Esophagus (tissue), 2 donors: ENCODE measurements at regions not wholly inside any gene's neighbourhood (a gene's known extent, or its start where the extent isn't known, plus 50 kb on each side); places are given as distances from the start of the nearest gene placed in this dataset.

ENCODE experiments used
- H3K27ac ChIP-seq, 2 donors: one replicate each; pipeline ENCODE4 v1.5.1; 2013; ENCODE audit warnings: low read depth in 2 of 2, mild to moderate bottlenecking in 2 of 2, inconsistent platforms in 1 of 2, low read length in 1 of 2, moderate library complexity in 1 of 2
- H3K27me3 ChIP-seq, 2 donors: one replicate each; pipeline ENCODE4 v1.6.1; 2013; ENCODE audit warnings: low read length in 2 of 2, control low read depth in 1 of 2, mild to moderate bottlenecking in 1 of 2; ENCODE audit not compliant: insufficient read depth in 2 of 2, control insufficient read depth in 1 of 2
- H3K36me3 ChIP-seq, 2 donors: one replicate each; pipeline ENCODE4 v1.6.1; 2013; ENCODE audit warnings: low read length in 1 of 2; ENCODE audit not compliant: control insufficient read depth in 2 of 2, insufficient read depth in 2 of 2
- H3K4me1 ChIP-seq, 2 donors: one replicate each; pipeline ENCODE4 v1.6.1; 2013; ENCODE audit warnings: low read length in 1 of 2; ENCODE audit not compliant: control insufficient read depth in 2 of 2, insufficient read depth in 2 of 2
- H3K4me3 ChIP-seq, 2 donors: one replicate each; pipeline ENCODE4 v1.5.1; 2013; ENCODE audit warnings: low read length in 2 of 2, mild to moderate bottlenecking in 2 of 2, low read depth in 1 of 2, moderate library complexity in 1 of 2
- H3K9me3 ChIP-seq, 2 donors: one replicate each; pipeline ENCODE4 v1.6.1; 2013; ENCODE audit warnings: mild to moderate bottlenecking in 2 of 2, low read depth in 1 of 2, low read length in 1 of 2, moderate library complexity in 1 of 2; ENCODE audit not compliant: control insufficient read depth in 2 of 2, insufficient read depth in 1 of 2
- WGBS, 2 donors: extraction: QIAGEN DNeasy Blood & Tissue Kit; methylation state at CpG; one replicate each; pipeline ENCODE4 v1.1.7; 2013; 5-methylcytosine and 5-hydroxymethylcytosine counted together
- donor health status: healthy with polysubstance abuse.
- donor health status: Bipolar disorder and iron deficiency.

GRCh38 chr13:82867284-82867683 is 1015.0 kb downstream of the SLITRK1 start:
- H3K4me1 ChIP-seq, result no peaks in the 10 kb centered on the region
- no peak overlapping the region for H3K4me3 ChIP-seq
- H3K9me3 ChIP-seq, result no peaks in the 10 kb centered on the region
- no peaks in the 10 kb centered on the region for H3K27me3 ChIP-seq
- H3K36me3 ChIP-seq, result no peaks in the 10 kb centered on the region
- WGBS, 2 donors, result 44 to 49% methylated on average over 2 of the region's 2 CpGs
- no peak overlapping the region for H3K27ac ChIP-seq

GRCh38 chr13:82850644-82851043 is 1031.6 kb downstream of the SLITRK1 start:
- Histone ChIP-seq H3K27ac (no peak overlapping the region), H3K9me3 (no peaks in the 10 kb centered on the region), H3K27me3 (no peaks in the 10 kb centered on the region), H3K36me3 (no peaks in the 10 kb centered on the region), H3K4me1 (no peaks in the 10 kb centered on the region), H3K4me3 (no peak overlapping the region)

- Histone ChIP-seq H3K4me1 (no peaks in the 10 kb centered on the region), H3K27ac (no peak overlapping the region), H3K36me3 (no peaks in the 10 kb centered on the region), H3K4me3 (no peak overlapping the region), H3K9me3 (no peaks in the 10 kb centered on the region), H3K27me3 (no peaks in the 10 kb centered on the region)
- 84 to 87% methylated on average over 1 of the region's 1 CpG for WGBS, 2 donors
Measured at GRCh38 chr13:82848766-82849165, 1033.5 kb downstream of the SLITRK1 start.

DNA sequence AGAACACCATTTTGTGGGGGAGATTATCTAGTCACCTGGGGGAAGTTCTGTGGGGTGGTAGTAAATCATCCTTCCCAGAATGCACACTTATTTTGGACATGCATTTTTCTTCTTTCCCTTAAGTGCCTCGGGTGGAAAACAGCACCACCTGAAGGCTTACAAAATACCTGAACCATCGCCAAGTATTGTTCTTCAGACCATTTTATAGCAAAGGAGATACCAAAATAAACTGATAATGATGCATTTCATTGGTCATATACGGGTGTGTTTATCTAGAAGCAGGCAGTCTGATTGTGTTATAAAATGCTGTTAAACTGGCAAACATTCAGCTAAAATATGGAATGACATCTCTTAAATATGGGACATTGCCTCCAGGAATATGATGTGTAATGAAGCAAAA is 1034.7 kb downstream of the SLITRK1 start:
- Histone ChIP-seq H3K36me3 (no peaks in the 10 kb centered on the region), H3K27ac (no peak overlapping the region), H3K4me1 (no peaks in the 10 kb centered on the region), H3K27me3 (no peaks in the 10 kb centered on the region), H3K4me3 (no peak overlapping the region), H3K9me3 (no peaks in the 10 kb centered on the region)
- WGBS, 2 donors, result 55 to 58% methylated on average over 3 of the region's 3 CpGs

- H3K36me3 ChIP-seq, result no peaks in the 10 kb centered on the region
- H3K27me3 ChIP-seq, result no peaks in the 10 kb centered on the region
- no peak overlapping the region for H3K27ac ChIP-seq
- 37 to 54% methylated on average over 3 of the region's 3 CpGs for WGBS, 2 donors
- no peak overlapping the region for H3K4me3 ChIP-seq
- H3K4me1 ChIP-seq, result no peaks in the 10 kb centered on the region
- peaks cover 0 to 4% of the 10 kb centered on the region in 2 donors for H3K9me3 ChIP-seq
Measured at GRCh38 chr13:82833923-82834322, 1048.4 kb downstream of the SLITRK1 start.

GRCh38 chr13:82829040-82829439 is 1053.2 kb downstream of the SLITRK1 start:
- no peak overlapping the region for H3K4me3 ChIP-seq
- no peaks in the 10 kb centered on the region for H3K27me3 ChIP-seq
- WGBS, 2 donors, result 94 to 100% methylated on average over 1 of the region's 1 CpG
- H3K27ac ChIP-seq, result no peak overlapping the region
- H3K36me3 ChIP-seq, result no peaks in the 10 kb centered on the region
- H3K4me1 ChIP-seq, result no peaks in the 10 kb centered on the region
- peaks cover 0 to 7% of the 10 kb centered on the region in 2 donors for H3K9me3 ChIP-seq

GRCh38 chr13:82827724-82828123 is 1054.5 kb downstream of the SLITRK1 start:
- Histone ChIP-seq H3K4me3 (no peak overlapping the region), H3K27ac (no peak overlapping the region), H3K4me1 (no peaks in the 10 kb centered on the region), H3K27me3 (no peaks in the 10 kb centered on the region), H3K9me3 (peaks cover 2 to 7% of the 10 kb centered on the region in 2 donors), H3K36me3 (no peaks in the 10 kb centered on the region)

GRCh38 chr13:82822935-82823334 is 1059.3 kb downstream of the SLITRK1 start:
- H3K36me3 ChIP-seq, result no peaks in the 10 kb centered on the region
- WGBS, 2 donors, result 88% methylated on average over 10 of the region's 10 CpGs

DNA sequence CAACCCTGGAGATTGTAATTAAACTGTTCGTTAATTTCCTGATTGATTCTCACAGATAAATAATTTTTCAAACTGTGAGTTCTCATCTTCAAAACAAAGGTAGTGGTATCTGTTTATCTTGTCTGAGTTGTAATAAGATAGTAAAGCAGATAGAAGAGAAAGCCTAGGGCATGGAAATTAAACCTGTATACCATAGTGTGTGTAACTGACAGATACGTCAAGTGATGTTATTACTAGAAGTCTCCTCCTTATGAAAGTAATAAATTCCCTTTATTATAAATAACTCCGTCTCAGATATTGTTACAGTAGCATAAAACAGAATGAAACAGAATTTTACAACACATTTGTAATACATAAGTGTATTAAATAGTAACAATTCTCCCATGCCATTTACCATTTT is 1065.1 kb downstream of the SLITRK1 start:
- Histone ChIP-seq H3K9me3 (peaks cover 3 to 5% of the 10 kb centered on the region in 2 donors), H3K36me3 (no peaks in the 10 kb centered on the region), H3K4me1 (no peaks in the 10 kb centered on the region), H3K27me3 (peaks cover 0 to 2% of the 10 kb centered on the region in 2 donors), H3K4me3 (no peak overlapping the region), H3K27ac (no peak overlapping the region)
- 77 to 80% methylated on average over 3 of the region's 3 CpGs for WGBS, 2 donors

More at GRCh38 chr13:82822935-82823334, 1059.3 kb downstream of the SLITRK1 start:
- Histone ChIP-seq H3K4me1 (no peaks in the 10 kb centered on the region), H3K27ac (no peak overlapping the region), H3K4me3 (no peak overlapping the region), H3K27me3 (peaks cover 0 to 2% of the 10 kb centered on the region in 2 donors), H3K9me3 (peaks cover 2 to 3% of the 10 kb centered on the region in 2 donors)

GRCh38 chr13:82815791-82816190 is 1066.5 kb downstream of the SLITRK1 start:
- no peak overlapping the region for H3K27ac ChIP-seq
- 60 to 73% methylated on average over 1 of the region's 1 CpG for WGBS, 2 donors
- no peaks in the 10 kb centered on the region for H3K4me1 ChIP-seq
- H3K4me3 ChIP-seq, result no peak overlapping the region
- peaks cover 0 to 2% of the 10 kb centered on the region in 2 donors for H3K27me3 ChIP-seq
- H3K36me3 ChIP-seq, result no peaks in the 10 kb centered on the region
- peaks cover 3 to 5% of the 10 kb centered on the region in 2 donors for H3K9me3 ChIP-seq
